Dendritic cell treated with granulocyte-macrophage colony-stimulating factor and Interleukin-4, amounts not matched to agents 40 ng/mL and 50 ng/mL, for 4 days (primary cell): ENCODE measurements at regions not wholly inside any gene's neighbourhood (a gene's known extent, or its start where the extent isn't known, plus 50 kb on each side); places are given as distances from the start of the nearest gene placed in this dataset.

Experiments
- H3K27ac Mint-ChIP-seq: one replicate; pipeline ENCODE4 v1.8.0; 2022; ENCODE audit warnings: mild to moderate bottlenecking, mixed read lengths
- H3K27me3 Mint-ChIP-seq: one replicate; pipeline ENCODE4 v1.8.0; 2022; ENCODE audit warnings: mild to moderate bottlenecking, mixed read lengths
- H3K36me3 Mint-ChIP-seq: one replicate; pipeline ENCODE4 v1.8.0; 2022; ENCODE audit warnings: low read depth, mixed read lengths
- H3K4me1 Mint-ChIP-seq: one replicate; pipeline ENCODE4 v1.8.0; 2022; ENCODE audit warnings: low read depth, mixed read lengths
- H3K4me3 Mint-ChIP-seq: one replicate; pipeline ENCODE4 v1.8.0; 2022; ENCODE audit warnings: mild to moderate bottlenecking, moderate library complexity, mixed read lengths
- H3K9me3 Mint-ChIP-seq: one replicate; pipeline ENCODE4 v1.8.0; 2022; ENCODE audit warnings: mixed read lengths
- intact Hi-C: fragments of 100-400 bp; cut with micrococcal nuclease; formaldehyde crosslinking; loops from one replicate; pipeline ENCODE4 v1.15.0; 2022

- no peaks in the 10 kb centered on the region for H3K36me3 Mint-ChIP-seq
- intact Hi-C loops = no loop called here
- no peaks in the 10 kb centered on the region for H3K4me1 Mint-ChIP-seq
- no peak overlapping the region for H3K27ac Mint-ChIP-seq
- H3K4me3 Mint-ChIP-seq = no peak overlapping the region
- H3K9me3 Mint-ChIP-seq = peaks cover 15% of the 10 kb centered on the region
- no peaks in the 10 kb centered on the region for H3K27me3 Mint-ChIP-seq
Observed at GRCh38 chr5:7053528-7054209, 340.4 kb downstream of the TENT4A start.

DNA sequence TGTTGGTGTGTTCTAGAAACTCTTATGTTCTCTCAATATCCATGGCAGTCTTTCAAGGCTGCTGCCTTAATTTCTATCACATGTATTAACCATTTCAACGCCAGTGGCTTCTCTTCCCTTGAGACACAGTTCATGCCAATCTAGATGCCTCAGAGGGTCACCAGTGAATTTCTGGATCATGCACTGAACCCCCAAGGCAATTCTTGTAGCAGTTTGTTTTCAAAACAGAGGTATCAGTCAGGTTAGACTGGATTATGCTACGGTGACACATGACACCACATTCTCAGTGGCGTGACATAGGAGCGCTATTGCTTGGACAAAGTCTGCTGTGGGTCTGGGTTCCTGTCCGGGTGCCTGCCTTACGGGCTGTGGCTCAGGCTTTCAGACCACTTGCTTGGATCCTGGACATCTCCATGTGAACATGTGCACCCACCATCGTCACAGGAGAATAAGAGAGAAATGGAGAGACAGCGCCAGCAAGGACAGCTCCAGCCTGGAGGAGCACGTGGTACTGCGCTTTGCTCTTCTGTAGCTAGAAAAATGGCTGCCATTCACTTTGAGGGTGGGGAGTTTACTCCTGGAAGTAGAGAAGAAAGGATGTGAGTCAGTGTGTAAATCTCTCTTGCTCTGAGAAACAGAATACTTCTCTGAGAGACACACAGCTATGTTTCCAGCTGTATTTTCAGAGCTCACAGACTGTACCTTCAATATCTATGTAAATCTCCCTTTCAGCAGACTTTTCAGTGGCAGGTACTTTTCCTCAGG, 329.3 kb upstream of the ADCY2 start:
- no peak overlapping the region for H3K27ac Mint-ChIP-seq
- H3K27me3 Mint-ChIP-seq = no peaks in the 10 kb centered on the region
- no peaks in the 10 kb centered on the region for H3K4me1 Mint-ChIP-seq

DNA sequence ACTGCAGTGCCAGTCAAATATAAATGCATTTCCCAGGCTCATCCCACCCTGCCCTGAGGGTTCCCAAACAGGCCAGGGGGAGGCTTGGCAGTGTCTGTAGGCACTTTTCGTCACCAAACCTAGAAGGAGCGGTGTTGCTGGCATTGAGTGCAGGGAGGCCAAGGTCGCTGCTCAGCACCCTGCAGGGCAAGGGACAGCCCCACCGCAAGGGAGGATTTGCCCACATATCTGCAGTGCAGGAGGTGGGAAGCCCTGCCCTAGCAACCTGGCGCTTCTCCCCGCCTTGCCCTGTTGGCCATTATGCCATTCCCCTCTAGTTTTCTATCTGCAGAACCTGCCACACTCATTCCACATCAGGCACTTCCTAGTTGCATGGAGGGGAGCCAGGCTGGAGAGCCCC, 327.8 kb upstream of the ADCY2 start:
- intact Hi-C loops = no loop called here
- Mint-ChIP-seq H3K9me3 (peaks cover 2% of the 10 kb centered on the region), H3K4me1 (no peaks in the 10 kb centered on the region), H3K4me3 (no peak overlapping the region), H3K27me3 (no peaks in the 10 kb centered on the region), H3K27ac (no peak overlapping the region), H3K36me3 (no peaks in the 10 kb centered on the region)

More for the DNA sequence above, 329.3 kb upstream of the ADCY2 start:
- intact Hi-C loops = no loop called here
- peaks cover 16% of the 10 kb centered on the region for H3K9me3 Mint-ChIP-seq
- H3K4me3 Mint-ChIP-seq = no peak overlapping the region
- no peaks in the 10 kb centered on the region for H3K36me3 Mint-ChIP-seq

DNA sequence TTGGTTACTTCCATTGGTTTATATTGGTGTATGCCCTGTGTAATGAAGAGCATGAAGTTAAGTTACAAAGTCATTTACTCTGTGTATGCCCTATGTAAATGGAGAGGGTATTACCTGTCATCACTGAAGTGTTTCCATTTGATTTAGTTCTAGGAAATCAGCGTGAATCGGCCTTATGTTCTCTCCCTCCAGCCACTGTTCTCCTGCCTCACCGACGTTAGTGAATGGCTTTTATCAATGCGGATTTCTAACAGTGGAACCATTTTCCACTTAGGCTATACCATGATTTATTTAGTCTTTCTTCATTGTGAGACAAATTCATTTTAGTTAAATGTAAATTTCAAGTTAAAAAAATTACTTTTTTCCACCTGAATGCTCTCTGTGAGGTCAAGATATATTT, 327.0 kb upstream of the ADCY2 start:
- H3K27ac Mint-ChIP-seq = no peak overlapping the region
- H3K9me3 Mint-ChIP-seq = no peaks in the 10 kb centered on the region
- H3K27me3 Mint-ChIP-seq = no peaks in the 10 kb centered on the region
- H3K4me1 Mint-ChIP-seq = no peaks in the 10 kb centered on the region
- intact Hi-C loops = no loop called here
- no peaks in the 10 kb centered on the region for H3K36me3 Mint-ChIP-seq
- no peak overlapping the region for H3K4me3 Mint-ChIP-seq

DNA sequence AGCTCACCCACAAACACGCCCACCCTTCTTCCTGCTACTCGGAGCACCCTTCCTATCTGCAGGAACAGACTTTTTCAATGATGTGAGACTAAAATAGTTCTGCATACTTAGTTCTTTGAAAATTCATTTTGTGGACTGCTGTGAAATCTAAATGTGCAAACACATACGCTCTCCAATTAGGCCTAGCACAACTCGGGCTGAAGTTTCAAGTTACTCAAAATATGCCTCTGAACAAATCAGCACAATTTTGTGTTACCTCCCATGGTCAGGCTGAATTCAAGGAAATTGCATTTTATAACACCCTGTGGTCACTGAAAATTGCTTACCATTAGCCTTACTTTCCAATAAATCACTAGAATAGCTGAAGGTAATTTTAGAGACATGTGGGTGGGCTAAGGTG, 323.8 kb upstream of the ADCY2 start:
- no peak overlapping the region for H3K27ac Mint-ChIP-seq
- no peaks in the 10 kb centered on the region for H3K4me1 Mint-ChIP-seq
- no peaks in the 10 kb centered on the region for H3K36me3 Mint-ChIP-seq
- no peaks in the 10 kb centered on the region for H3K27me3 Mint-ChIP-seq
- intact Hi-C loops = no loop called here
- no peaks in the 10 kb centered on the region for H3K9me3 Mint-ChIP-seq
- H3K4me3 Mint-ChIP-seq = no peak overlapping the region

- no peaks in the 10 kb centered on the region for H3K36me3 Mint-ChIP-seq
- no peaks in the 10 kb centered on the region for H3K9me3 Mint-ChIP-seq
- H3K27ac Mint-ChIP-seq = no peak overlapping the region
- no peaks in the 10 kb centered on the region for H3K27me3 Mint-ChIP-seq
- intact Hi-C loops = no loop called here
- H3K4me3 Mint-ChIP-seq = no peak overlapping the region
- no peaks in the 10 kb centered on the region for H3K4me1 Mint-ChIP-seq
Observed at GRCh38 chr5:7073666-7074065, 322.3 kb upstream of the ADCY2 start.

GRCh38 chr5:7074176-7074575, 321.8 kb upstream of the ADCY2 start:
- Mint-ChIP-seq H3K36me3 (no peaks in the 10 kb centered on the region), H3K9me3 (no peaks in the 10 kb centered on the region), H3K27ac (no peak overlapping the region), H3K27me3 (no peaks in the 10 kb centered on the region), H3K4me1 (no peaks in the 10 kb centered on the region), H3K4me3 (no peak overlapping the region)
- intact Hi-C loops = no loop called here

DNA sequence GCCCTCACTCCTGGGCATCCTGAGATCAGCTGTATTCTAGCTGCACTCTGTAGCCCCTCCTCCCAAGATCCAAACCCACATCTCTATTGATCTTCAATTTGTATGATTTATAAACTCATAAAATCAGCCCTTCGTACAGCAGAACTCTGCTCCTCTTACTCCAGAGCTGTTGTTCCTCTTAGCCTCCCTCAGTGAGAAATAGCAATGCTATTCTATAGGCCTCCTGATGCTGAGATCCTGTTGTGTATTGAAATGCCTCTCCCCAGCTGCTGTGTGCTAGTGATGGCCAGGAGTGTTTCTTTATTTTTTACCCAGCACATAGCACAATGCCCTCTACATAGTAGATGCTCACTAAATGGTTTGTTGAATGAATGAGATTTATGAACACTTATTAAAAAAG, 320.5 kb upstream of the ADCY2 start:
- no peaks in the 10 kb centered on the region for H3K4me1 Mint-ChIP-seq
- H3K27me3 Mint-ChIP-seq = no peaks in the 10 kb centered on the region
- intact Hi-C loops = no loop called here
- no peaks in the 10 kb centered on the region for H3K9me3 Mint-ChIP-seq
- no peak overlapping the region for H3K27ac Mint-ChIP-seq
- H3K36me3 Mint-ChIP-seq = no peaks in the 10 kb centered on the region
- H3K4me3 Mint-ChIP-seq = no peak overlapping the region

GRCh38 chr5:7078101-7078500, 317.8 kb upstream of the ADCY2 start:
- no peaks in the 10 kb centered on the region for H3K36me3 Mint-ChIP-seq
- intact Hi-C loops = no loop called here
- no peaks in the 10 kb centered on the region for H3K9me3 Mint-ChIP-seq
- no peak overlapping the region for H3K27ac Mint-ChIP-seq
- no peak overlapping the region for H3K4me3 Mint-ChIP-seq
- no peaks in the 10 kb centered on the region for H3K4me1 Mint-ChIP-seq
- H3K27me3 Mint-ChIP-seq = no peaks in the 10 kb centered on the region

DNA sequence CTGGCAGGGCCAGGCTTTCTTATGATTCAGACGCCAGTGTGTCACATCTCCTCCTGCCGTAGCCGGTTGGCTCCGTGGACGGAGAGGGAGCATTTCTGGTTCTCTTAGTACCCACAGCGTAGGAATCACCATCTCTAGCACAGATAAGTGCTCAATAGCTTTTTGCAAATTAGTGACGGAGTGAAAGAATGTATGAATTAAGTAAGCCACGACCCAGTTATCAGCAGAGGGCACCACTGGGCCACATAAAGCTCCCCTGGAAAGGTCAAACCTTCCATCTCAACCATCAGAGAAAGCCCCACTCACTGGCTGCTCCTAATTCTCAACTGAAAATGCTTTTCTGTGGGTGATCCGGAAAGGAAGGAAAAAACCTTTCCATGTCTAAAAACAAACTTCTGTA, 317.0 kb upstream of the ADCY2 start:
- intact Hi-C loops = no loop called here

GRCh38 chr5:7080501-7080900, 315.4 kb upstream of the ADCY2 start:
- intact Hi-C loops = no loop called here
- H3K4me3 Mint-ChIP-seq = no peak overlapping the region
- no peaks in the 10 kb centered on the region for H3K9me3 Mint-ChIP-seq
- H3K27me3 Mint-ChIP-seq = no peaks in the 10 kb centered on the region
- H3K27ac Mint-ChIP-seq = no peak overlapping the region
- no peaks in the 10 kb centered on the region for H3K4me1 Mint-ChIP-seq
- no peaks in the 10 kb centered on the region for H3K36me3 Mint-ChIP-seq

More for the DNA sequence above, 317.0 kb upstream of the ADCY2 start:
- Mint-ChIP-seq H3K4me3 (no peak overlapping the region), H3K4me1 (no peaks in the 10 kb centered on the region), H3K27ac (no peak overlapping the region), H3K9me3 (no peaks in the 10 kb centered on the region), H3K36me3 (no peaks in the 10 kb centered on the region), H3K27me3 (no peaks in the 10 kb centered on the region)

GRCh38 chr5:7087719-7088297, 308.1 kb upstream of the ADCY2 start:
- Mint-ChIP-seq H3K4me1 (no peaks in the 10 kb centered on the region), H3K27me3 (no peaks in the 10 kb centered on the region), H3K4me3 (no peak overlapping the region), H3K27ac (no peak overlapping the region), H3K9me3 (no peaks in the 10 kb centered on the region), H3K36me3 (no peaks in the 10 kb centered on the region)
- intact Hi-C loops = no loop called here

GRCh38 chr5:7088849-7089248, 307.1 kb upstream of the ADCY2 start:
- no peaks in the 10 kb centered on the region for H3K4me1 Mint-ChIP-seq
- H3K27me3 Mint-ChIP-seq = no peaks in the 10 kb centered on the region
- H3K36me3 Mint-ChIP-seq = no peaks in the 10 kb centered on the region
- H3K4me3 Mint-ChIP-seq = no peak overlapping the region
- intact Hi-C loops = no loop called here
- no peaks in the 10 kb centered on the region for H3K9me3 Mint-ChIP-seq
- H3K27ac Mint-ChIP-seq = no peak overlapping the region

GRCh38 chr5:7094626-7095025, 301.3 kb upstream of the ADCY2 start:
- no peak overlapping the region for H3K27ac Mint-ChIP-seq
- intact Hi-C loops = no loop called here
- H3K4me1 Mint-ChIP-seq = no peaks in the 10 kb centered on the region
- H3K27me3 Mint-ChIP-seq = no peaks in the 10 kb centered on the region
- no peaks in the 10 kb centered on the region for H3K9me3 Mint-ChIP-seq
- H3K36me3 Mint-ChIP-seq = no peaks in the 10 kb centered on the region
- H3K4me3 Mint-ChIP-seq = no peak overlapping the region
